Aorta (tissue), 5 donors: ENCODE measurements at regions not wholly inside any gene's neighbourhood (a gene's known extent, or its start where the extent isn't known, plus 50 kb on each side); places are given as distances from the start of the nearest gene placed in this dataset.

Source experiments
- ATAC-seq: fragments of 200-7000 bp; cut with Tn5 transposase; one replicate; pipeline ENCODE4 v1.9.1; 2022; ENCODE audit warnings: moderate library complexity; ENCODE audit not compliant: low FRiP score
- DNase-seq, 2 donors: peaks; one replicate each; pipeline ENCODE4 v3.0.0-alpha.2; 2020
- H3K27ac ChIP-seq, 2 donors: one replicate each; pipeline ENCODE4 v1.5.1; 2013; ENCODE audit warnings: low read length in 2 of 2, mild to moderate bottlenecking in 2 of 2, moderate library complexity in 2 of 2, control low read depth in 1 of 2, inconsistent platforms in 1 of 2, low read depth in 1 of 2
- H3K27me3 ChIP-seq, 2 donors: one replicate each; pipeline ENCODE4 v1.6.1; 2013; ENCODE audit warnings: control low read depth in 1 of 2, low read length in 1 of 2, mild to moderate bottlenecking in 1 of 2, moderate library complexity in 1 of 2; ENCODE audit not compliant: insufficient read depth in 2 of 2, control insufficient read depth in 1 of 2
- H3K36me3 ChIP-seq, 2 donors: one replicate each; pipeline ENCODE4 v1.6.1; 2013; ENCODE audit warnings: control low read depth in 1 of 2, low read length in 1 of 2, mild to moderate bottlenecking in 1 of 2; ENCODE audit not compliant: insufficient read depth in 2 of 2, control insufficient read depth in 1 of 2
- H3K4me1 ChIP-seq, 2 donors: one replicate each; pipeline ENCODE4 v1.6.1; 2013; ENCODE audit warnings: low read length in 2 of 2, control low read depth in 1 of 2, mild to moderate bottlenecking in 1 of 2, moderate library complexity in 1 of 2; ENCODE audit not compliant: insufficient read depth in 2 of 2, control insufficient read depth in 1 of 2
- H3K4me3 ChIP-seq, 2 donors: one replicate each; pipeline ENCODE4 v1.5.1; 2013; ENCODE audit warnings: low read length in 2 of 2, control low read depth in 1 of 2, mild to moderate bottlenecking in 1 of 2
- H3K9me3 ChIP-seq: one replicate; pipeline ENCODE4 v1.6.1; 2013; ENCODE audit warnings: mild to moderate bottlenecking, low read length; ENCODE audit not compliant: control insufficient read depth
- WGBS, 2 donors: extraction: QIAGEN DNeasy Blood & Tissue Kit; methylation state at CpG; one replicate each; pipeline ENCODE4 v1.1.7; 2013; 5-methylcytosine and 5-hydroxymethylcytosine counted together
- intact Hi-C, 2 donors: fragments of 100-400 bp; cut with DNase I; formaldehyde crosslinking; loops; one replicate each; pipeline versions ENCODE4 v1.14.2 to v1.15.0; 2022
- donor health status: healthy with polysubstance abuse.
- donor health status: Bipolar disorder and iron deficiency.
- donor health status: DM: no; HTN: no; CAD: no.
- donor health status: DM: no; HTN: no; CAD: no.
- donor health status: DM: yes; HTN: yes; CAD: no.

GRCh38 chr5:79876456-79876855 lies 114.6 kb downstream of the MTX3 start:
- Histone ChIP-seq H3K4me3 (no peak overlapping the region), H3K4me1 (no peaks in the 10 kb centered on the region), H3K9me3 (no peaks in the 10 kb centered on the region), H3K27ac (no peak overlapping the region), H3K36me3 (no peaks in the 10 kb centered on the region), H3K27me3 (no peaks in the 10 kb centered on the region)
- ATAC-seq (no peak), DNase-seq (no peak)
- intact Hi-C loops, result no loop called here
- WGBS, 2 donors, result 24 to 30% methylated on average over 1 of the region's 1 CpG

GRCh38 chr5:79875230-79875629 lies 115.8 kb downstream of the MTX3 start:
- DNase-seq, result no peak
- no peaks in the 10 kb centered on the region for H3K9me3 ChIP-seq
- no peaks in the 10 kb centered on the region for H3K36me3 ChIP-seq
- no peaks in the 10 kb centered on the region for H3K4me1 ChIP-seq
- no peak overlapping the region for H3K4me3 ChIP-seq
- intact Hi-C loops, result no loop called here
- no peak for ATAC-seq
- no peaks in the 10 kb centered on the region for H3K27me3 ChIP-seq
- WGBS, 2 donors, result 85 to 89% methylated on average over 10 of the region's 10 CpGs
- H3K27ac ChIP-seq, result no peak overlapping the region

GRCh38 chr5:79873187-79873586 lies 117.9 kb downstream of the MTX3 start:
- Histone ChIP-seq H3K9me3 (no peaks in the 10 kb centered on the region), H3K4me3 (no peak overlapping the region), H3K36me3 (no peaks in the 10 kb centered on the region), H3K27ac (no peak overlapping the region), H3K27me3 (no peaks in the 10 kb centered on the region), H3K4me1 (no peaks in the 10 kb centered on the region)
- 83 to 86% methylated on average over 8 of the region's 8 CpGs for WGBS, 2 donors
- ATAC-seq, result no peak
- DNase-seq, result no peak
- intact Hi-C loops, result no loop called here

GRCh38 chr5:79872291-79872690 lies 118.8 kb downstream of the MTX3 start:
- ATAC-seq (no peak), DNase-seq (no peak)
- H3K4me3 ChIP-seq, result no peak overlapping the region
- intact Hi-C loops, result no loop called here
- H3K27me3 ChIP-seq, result no peaks in the 10 kb centered on the region
- WGBS, 2 donors, result 50 to 63% methylated on average over 3 of the region's 3 CpGs
- no peak overlapping the region for H3K27ac ChIP-seq
- no peaks in the 10 kb centered on the region for H3K36me3 ChIP-seq
- no peaks in the 10 kb centered on the region for H3K4me1 ChIP-seq
- no peaks in the 10 kb centered on the region for H3K9me3 ChIP-seq

- intact Hi-C loops, result no loop called here
- 83 to 86% methylated on average over 8 of the region's 8 CpGs for WGBS, 2 donors
- Histone ChIP-seq H3K27me3 (no peaks in the 10 kb centered on the region), H3K27ac (no peak overlapping the region), H3K36me3 (no peaks in the 10 kb centered on the region), H3K4me1 (no peaks in the 10 kb centered on the region), H3K4me3 (no peak overlapping the region), H3K9me3 (no peaks in the 10 kb centered on the region)
- no peak for DNase-seq
- ATAC-seq, result no peak
Observed at GRCh38 chr5:79871364-79872120, 119.5 kb downstream of the MTX3 start.

- Histone ChIP-seq H3K27ac (no peak overlapping the region), H3K4me1 (no peaks in the 10 kb centered on the region), H3K4me3 (no peak overlapping the region), H3K9me3 (no peaks in the 10 kb centered on the region), H3K27me3 (no peaks in the 10 kb centered on the region), H3K36me3 (no peaks in the 10 kb centered on the region)
- WGBS, 2 donors, result 65 to 69% methylated on average over 5 of the region's 5 CpGs
- intact Hi-C loops, result no loop called here
- ATAC-seq (no peak), DNase-seq (no peak)
Observed at GRCh38 chr5:79868163-79868670, 122.8 kb downstream of the MTX3 start.

- Histone ChIP-seq H3K27me3 (no peaks in the 10 kb centered on the region), H3K4me3 (no peak overlapping the region), H3K27ac (no peak overlapping the region), H3K36me3 (no peaks in the 10 kb centered on the region), H3K9me3 (no peaks in the 10 kb centered on the region), H3K4me1 (no peaks in the 10 kb centered on the region)
- WGBS, 2 donors, result 84 to 89% methylated on average over 2 of the region's 2 CpGs
- ATAC-seq (no peak), DNase-seq (no peak)
- intact Hi-C loops, result no loop called here
Observed at GRCh38 chr5:79865579-79865978, 125.5 kb downstream of the MTX3 start.

GRCh38 chr5:79864364-79864763 lies 126.7 kb downstream of the MTX3 start:
- H3K27ac ChIP-seq, result no peak overlapping the region
- H3K4me3 ChIP-seq, result no peak overlapping the region
- ATAC-seq (no peak), DNase-seq (no peak)
- no peaks in the 10 kb centered on the region for H3K36me3 ChIP-seq
- WGBS, 2 donors, result 41 to 46% methylated on average over 4 of the region's 4 CpGs
- intact Hi-C loops, result no loop called here
- no peaks in the 10 kb centered on the region for H3K4me1 ChIP-seq
- no peaks in the 10 kb centered on the region for H3K27me3 ChIP-seq
- no peaks in the 10 kb centered on the region for H3K9me3 ChIP-seq

- Histone ChIP-seq H3K27me3 (no peaks in the 10 kb centered on the region), H3K4me1 (no peaks in the 10 kb centered on the region)
Observed at GRCh38 chr5:79859588-79859987, 131.5 kb downstream of the MTX3 start.

More at GRCh38 chr5:79859588-79859987, 131.5 kb downstream of the MTX3 start:
- no peak overlapping the region for H3K4me3 ChIP-seq
- DNase-seq, result no peak
- ATAC-seq, result no peak
- no peaks in the 10 kb centered on the region for H3K36me3 ChIP-seq
- no peaks in the 10 kb centered on the region for H3K9me3 ChIP-seq
- WGBS, 2 donors, result 36 to 43% methylated on average over 5 of the region's 5 CpGs
- H3K27ac ChIP-seq, result no peak overlapping the region
- intact Hi-C loops, result loop anchor here in 1 of 2 donors (2.0 kb wide), 1 partner anchor 223 kb away; no protein-coding TSS in a partner anchor
